ENCODE measurements at regions not wholly inside any gene's neighbourhood (a gene's known extent, or its start where the extent isn't known, plus 50 kb on each side); places are given as distances from the start of the nearest gene placed in this dataset.
"Not testable (repeated sequence)": the region's sequence is repeated elsewhere in the genome, so short reads cannot be mapped to it uniquely, and the experiment has no call there.

DNA sequence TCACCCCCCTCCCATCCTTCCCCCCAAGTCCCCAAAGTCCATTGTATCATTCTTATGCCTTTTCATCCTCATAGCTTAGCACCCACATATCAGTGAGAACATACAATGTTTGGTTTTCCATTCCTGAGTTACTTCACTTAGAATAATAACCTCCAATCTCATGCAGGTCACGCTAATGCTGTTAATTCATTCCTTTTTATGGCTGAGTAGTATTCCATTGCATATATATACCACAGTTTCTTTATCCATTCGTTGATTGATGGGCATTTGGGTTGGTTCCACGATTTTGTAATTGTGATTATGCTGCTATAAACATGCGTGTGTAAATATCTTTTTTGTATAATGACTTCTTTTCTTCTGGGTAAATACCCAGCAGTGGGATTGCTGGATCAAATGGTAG is 621.9 kb upstream of the NRP1 start:
- DNase-seq (ENCODE audit: low read depth in 2 of 2) = not testable (repeated sequence)

DNA sequence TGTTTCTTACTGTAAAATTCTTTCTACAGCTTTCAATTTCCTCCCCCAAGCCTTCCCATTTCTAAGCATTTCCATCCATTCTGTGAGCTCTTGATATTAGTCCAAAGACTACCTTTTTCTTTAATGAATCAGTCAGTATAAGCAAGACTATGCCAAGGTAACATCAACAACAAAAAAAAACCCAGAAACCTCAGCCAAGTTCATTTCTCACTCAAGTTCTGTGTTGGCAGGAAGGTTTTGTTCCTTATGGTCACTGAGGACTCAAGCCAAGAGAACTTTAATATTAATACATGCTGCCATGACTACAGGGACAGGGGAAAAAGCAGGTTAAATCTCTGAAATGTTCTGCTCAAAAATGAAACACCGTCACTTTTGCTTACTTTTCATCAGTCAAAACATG is 621.2 kb upstream of the NRP1 start:
- no peak for DNase-seq (ENCODE audit: low read depth in 2 of 2)

DNA sequence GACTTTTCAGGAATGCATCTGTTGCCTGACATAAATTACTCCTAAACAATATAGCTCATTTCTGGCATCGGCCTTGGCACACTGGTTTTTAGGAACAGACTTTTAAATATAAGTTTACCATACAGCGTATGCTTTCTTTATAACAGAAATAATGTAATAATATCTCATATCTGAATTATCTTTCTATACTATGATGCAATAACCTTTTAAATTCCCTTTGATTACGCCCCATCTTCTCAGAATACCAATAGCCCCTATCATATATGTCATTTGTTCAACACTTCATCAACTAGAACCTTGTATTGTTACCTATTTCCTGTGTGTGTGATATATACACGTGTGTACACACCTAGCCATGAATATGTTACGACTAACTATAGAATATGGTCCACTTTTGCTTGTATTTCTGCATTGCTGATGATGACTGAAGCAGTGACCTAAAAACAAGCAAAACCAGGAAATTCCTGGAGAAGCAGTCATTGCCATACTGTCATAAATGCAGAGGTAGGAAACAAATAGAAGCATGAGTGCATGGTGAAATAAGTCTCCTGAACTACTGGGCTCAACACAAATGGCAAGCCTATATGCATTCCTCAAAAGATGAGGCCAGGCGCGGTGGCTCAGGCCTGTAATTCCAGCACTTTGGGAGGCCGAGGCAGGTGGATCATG is 618.4 kb upstream of the NRP1 start:
- no peak for DNase-seq (ENCODE audit: low read depth in 2 of 2)

DNA sequence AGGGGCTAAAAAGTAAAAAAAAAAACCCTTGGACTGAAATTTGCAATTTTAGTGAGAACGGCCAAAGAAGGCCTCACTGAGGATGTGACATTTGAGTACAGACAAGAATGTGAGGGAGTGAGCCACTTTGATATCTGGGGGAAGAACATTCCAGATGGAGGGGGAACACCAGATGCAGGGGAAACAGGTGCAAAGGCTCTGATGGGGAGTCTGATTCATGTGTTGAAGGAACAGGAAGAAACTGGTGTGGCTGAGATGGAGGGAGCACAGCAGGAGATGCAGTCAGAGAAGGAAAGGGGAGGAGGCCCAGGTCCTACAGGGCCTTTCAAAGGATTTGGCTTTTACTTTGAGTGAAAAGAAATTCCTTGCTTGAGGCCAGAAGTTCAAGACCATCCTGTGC is 615.7 kb upstream of the NRP1 start:
- no peak for DNase-seq (ENCODE audit: low read depth in 2 of 2)

DNA sequence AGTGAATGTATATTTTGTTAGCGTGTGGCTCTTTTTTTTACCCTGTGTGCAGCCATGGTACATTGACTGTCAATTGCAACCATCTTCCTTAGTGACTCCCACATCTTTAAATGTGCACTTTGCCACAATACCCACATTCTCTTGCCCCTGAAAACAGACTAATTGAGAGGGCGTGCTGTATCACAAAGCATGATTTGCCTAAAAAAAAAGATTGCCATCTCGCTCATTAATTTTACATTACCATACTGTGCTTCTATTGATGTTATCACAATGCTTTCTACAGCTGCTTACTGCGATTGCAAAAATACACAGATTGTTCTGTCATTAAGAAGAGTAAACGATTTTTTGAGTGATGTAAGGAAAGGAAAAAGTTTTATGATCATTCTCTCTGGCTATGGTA is 613.1 kb upstream of the NRP1 start:
- no peak for DNase-seq (ENCODE audit: low read depth in 2 of 2)

DNA sequence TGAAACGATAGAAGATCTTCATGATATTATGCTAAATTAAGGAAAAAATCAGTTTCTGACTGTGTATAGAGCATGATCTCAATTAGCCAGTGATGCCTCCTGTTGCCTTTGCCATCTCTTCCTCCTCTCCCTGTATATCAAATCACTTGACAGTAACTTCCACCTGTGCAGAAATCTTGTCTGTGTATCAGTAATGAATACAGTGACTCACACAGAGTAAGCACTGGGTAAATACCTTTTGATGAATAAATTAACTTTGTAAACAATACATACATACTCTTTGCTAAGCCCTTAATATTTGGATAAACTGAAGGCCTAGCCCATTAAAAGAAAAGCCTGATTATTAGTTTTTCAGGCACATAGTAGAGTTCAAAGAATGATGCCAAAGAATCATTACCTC is 610.6 kb upstream of the NRP1 start:
- DNase-seq (ENCODE audit: low read depth in 2 of 2) = no peak

DNA sequence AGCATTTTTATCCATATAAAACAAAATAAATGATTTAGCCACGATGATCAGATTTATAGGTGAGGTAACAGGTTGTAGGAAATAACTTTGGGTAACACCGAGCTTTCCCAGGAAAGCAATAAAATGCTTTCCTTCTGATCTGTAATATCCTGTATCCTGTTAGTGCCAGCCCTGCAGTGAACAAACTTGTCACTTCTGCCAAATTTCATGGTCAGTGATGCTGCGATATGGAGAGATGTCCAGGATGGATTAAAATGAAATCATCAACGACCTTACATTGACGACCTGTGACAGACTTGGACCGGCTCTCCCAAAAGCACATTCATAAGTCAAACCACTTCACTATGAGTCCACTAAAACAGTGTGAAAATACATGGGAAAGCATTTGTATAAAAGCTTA is 608.0 kb upstream of the NRP1 start:
- DNase-seq (ENCODE audit: low read depth in 2 of 2) = no peak

DNA sequence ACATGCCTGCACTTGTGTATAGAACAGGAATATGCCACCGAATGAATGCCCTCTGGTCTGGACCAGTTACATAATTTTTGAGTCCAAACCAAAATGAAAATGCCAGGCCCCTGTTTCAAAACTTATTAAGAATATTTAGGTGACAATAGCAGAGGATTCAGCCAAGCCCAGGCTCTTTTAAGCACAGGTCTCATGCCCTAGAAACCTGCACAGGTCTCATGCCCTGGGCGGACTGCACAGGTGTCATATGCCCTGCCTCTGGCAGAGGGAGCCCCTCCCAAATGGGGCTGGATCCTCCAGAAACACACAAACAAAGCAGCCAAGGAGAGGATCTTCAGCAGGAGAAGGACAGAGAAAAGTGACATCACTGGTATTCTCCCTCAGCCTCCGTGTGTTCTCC is 605.4 kb upstream of the NRP1 start:
- no peak for DNase-seq (ENCODE audit: low read depth in 2 of 2)

DNA sequence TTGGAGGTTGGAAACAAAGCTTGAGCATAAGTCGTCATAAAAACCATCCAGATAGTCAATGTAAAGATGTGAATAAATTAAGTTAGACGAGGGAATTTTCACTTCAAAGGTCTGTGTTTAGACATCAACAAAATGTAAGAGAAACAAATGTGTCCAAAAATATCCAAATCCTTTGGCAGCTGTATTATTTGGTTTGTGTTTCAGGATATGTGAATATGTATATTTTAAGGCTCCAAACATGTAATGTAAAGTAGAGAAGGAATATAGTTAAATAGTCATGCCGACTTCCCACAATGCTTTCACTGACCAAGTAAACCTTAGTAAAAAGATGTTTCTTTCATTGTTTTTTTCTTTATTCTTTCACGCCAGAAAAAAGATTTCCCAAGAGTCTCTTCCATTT is 604.9 kb upstream of the NRP1 start:
- DNase-seq (ENCODE audit: low read depth in 2 of 2) = no peak

DNA sequence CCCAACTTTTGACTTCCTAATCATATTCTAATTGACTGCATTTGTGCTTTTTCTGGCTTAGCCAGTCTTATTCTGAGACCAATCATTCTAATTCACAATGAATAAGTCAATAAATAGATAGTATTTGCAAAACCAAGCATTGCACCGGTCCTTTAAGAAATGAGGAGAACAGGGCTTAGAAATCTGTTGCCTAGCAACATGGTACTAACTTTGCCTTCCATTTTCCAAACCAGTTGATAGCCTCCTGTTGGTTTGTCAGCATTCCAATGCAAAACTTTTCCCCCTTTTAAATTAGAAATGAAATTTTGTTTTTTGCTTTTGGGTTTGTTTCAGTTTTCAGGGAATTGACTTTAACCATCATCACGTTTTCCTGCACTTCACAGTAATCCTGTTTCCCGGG is 603.5 kb upstream of the NRP1 start:
- DNase-seq (ENCODE audit: low read depth in 2 of 2) = no peak

DNA sequence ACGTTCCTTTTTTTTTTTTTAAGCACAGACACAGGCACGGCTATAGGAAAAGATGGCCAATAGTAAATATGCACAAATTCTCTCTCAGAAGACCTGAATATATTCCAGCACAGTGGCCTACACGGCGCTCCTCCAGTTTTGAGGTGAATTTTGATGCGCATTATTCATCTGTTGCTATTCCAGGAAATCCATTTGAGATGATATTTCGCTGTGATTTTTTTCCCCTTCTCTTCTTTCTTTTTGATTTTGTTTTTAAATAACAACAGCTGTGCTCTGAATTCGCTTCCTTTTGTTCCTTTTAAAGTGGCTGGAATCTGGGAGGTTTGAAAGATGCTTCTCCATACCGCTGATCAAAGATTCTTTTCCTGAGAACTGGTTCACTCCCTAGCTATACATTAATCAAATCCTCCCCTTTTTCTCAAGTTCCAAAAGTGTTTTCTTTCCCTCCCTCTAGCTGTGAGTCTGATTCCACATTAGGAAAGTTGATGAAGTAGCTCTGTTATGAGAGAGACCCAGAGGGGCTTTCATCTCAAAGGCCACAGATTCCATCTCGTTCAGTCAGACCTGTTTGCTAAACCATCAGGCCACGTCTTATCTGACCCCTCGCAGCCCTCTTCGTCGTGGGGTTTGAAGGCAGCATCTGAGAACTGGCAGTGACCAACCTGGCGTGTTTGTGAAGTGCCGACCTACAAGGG is 602.7 kb upstream of the NRP1 start:
- no peak for DNase-seq (ENCODE audit: low read depth in 2 of 2)

DNA sequence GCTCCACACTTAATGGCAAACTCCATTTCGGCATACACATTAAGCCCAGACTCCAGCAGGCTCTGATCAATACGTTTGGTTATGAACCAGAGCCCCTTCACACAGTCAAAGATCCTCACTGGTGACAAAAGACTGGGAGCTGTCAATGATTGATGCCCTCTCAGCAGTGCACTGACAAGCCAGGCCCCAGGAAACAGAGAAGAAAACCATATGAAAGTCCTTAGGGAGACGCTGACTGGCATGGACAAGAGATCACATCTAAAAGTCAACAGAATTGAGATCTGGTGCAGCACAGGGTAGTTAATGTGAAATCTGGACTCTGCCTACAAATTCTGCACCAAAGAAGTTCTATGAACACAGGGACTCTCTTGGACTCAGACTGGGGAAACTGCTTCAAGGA is 600.9 kb upstream of the NRP1 start:
- DNase-seq (ENCODE audit: low read depth in 2 of 2) = no peak

DNA sequence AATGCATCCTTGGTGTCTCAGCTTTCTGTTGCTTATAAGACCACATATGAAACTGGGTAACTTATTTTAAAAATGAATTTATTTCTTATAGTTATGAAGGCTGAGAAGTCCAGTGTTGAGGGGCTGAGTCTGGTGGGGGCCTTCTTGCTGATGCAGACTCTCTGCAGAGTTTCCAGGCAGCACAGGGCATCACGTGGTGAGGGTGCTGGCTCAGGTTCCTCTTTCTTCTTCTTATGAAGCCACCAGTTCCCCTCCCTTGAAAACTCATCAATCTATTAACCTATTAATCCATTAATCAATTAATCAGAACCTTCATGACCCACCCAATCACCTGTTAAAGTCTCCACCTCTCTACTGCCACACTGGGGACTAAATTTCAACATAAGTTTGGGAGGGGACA is 595.6 kb upstream of the NRP1 start:
- no peak for DNase-seq (ENCODE audit: low read depth in 2 of 2)

DNA sequence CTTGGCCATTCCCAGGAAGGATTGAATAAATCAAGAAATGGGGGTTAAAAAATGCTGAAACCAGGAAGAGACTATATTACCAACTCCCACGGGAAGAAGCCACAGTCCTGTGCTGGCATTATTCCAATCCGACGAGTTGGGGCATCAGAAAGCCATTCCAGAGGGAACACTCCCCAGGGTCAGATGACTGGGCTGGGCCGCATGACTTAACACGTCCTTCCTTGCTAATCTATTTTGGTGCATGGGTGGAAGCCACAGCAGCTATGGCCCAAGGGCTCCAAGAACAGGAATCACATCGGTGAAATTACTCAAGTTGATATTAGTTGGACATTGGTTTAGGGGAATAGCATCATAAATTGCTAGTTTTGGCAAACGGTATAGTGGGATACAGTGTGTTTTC is 592.9 kb upstream of the NRP1 start:
- DNase-seq (ENCODE audit: low read depth in 2 of 2) = no peak

DNA sequence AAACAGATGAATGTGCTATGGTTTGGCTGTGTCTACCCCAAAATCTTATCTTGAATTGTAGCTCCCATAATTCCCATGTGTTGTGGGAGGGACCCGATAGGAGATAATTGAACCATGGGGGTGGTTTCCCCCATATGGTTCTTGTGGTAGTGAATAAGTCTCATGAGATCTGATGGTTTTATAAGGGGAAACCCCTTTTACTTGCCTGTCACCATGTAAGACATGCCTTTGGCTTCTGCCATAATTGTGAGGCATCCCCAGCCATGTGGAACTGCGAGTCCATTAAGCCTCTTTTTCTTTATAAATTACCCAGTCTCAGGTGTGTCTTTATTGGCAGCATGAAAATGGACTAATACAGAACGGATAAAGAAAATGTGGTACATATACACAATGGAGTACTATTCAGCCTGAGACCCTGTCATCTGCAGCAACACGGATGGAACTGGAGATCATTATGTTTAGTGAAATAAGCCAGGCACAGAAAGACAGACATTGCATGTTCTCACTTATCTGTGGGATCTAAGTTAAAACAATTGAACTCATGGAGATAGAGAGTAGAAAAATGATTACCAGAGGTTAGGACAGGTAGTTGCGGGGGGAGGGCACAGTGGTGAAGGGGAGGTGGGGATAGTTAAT is 587.6 kb upstream of the NRP1 start:
- DNase-seq (ENCODE audit: low read depth in 2 of 2) = no peak

DNA sequence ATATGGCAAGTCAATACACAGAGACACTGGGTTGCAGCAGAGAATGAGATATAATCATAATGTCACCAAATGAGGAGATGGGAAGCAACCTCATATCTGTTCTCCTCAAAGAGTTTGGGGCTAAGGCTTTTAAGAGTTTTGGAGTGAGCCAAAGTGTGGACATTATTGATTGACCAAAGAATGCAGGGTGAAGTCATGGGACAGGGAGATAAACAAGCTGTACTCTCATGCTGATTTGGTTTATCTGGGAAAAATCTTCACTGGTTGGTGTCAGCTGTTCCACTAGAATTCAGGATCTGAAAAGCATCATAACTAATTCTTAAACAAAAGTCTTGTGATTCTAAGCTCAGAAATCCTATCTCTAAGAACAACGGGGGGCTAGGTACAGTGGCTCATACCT is 585.9 kb upstream of the NRP1 start:
- DNase-seq (ENCODE audit: low read depth in 2 of 2) = no peak

DNA sequence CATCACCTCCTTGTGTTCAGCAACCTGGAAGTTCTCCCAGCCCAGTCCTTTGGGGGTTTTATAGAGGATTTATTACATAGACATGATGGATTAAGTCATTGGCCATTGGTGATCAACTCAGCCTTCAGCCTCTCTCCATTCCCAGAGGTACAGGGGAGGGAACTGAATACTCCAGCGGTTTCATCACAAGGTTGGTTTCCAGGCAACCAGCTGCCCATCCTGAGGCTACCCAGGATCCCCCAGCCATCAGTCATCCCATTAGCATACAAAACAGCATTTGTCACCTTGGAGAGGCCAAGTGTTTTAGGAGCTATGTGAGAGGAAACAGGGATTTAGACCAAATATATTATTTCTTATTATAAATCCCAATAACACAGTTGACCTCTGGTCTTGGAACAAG is 584.8 kb upstream of the NRP1 start:
- no peak for DNase-seq (ENCODE audit: low read depth in 2 of 2)

DNA sequence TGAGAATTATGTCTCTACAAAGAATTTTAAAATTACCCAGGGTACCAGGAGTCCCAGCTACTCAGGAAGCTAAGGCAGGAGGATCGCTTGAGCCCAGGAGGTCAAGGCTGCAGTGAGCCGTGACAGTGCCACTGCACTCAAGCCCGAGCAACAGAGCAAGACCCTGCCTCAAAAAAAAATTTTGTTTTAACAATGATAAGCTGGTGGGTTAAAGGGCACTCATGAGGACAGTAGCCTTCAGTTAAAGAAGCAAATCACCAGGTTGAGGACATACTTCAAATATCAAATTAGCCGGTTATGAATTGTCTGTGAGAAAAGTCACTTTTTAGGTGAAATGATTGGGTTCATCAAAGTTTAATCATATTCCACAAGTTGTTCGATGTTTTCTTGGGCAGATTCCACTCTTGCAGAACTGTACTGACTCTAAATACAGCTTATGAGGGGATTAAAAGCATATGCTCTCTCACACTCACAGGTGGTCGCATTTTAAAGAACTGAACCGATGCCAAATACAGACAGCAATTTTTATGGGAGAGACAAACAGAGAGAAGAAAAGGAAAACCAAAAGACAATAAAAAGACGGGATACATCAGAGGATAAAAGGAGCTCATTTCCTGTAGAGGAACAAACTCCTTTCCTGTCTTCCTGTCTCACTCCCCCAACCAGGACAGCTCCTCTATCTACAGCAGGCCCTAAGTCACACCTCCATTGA is 582.8 kb upstream of the NRP1 start:
- no peak for DNase-seq (ENCODE audit: low read depth in 2 of 2)

DNA sequence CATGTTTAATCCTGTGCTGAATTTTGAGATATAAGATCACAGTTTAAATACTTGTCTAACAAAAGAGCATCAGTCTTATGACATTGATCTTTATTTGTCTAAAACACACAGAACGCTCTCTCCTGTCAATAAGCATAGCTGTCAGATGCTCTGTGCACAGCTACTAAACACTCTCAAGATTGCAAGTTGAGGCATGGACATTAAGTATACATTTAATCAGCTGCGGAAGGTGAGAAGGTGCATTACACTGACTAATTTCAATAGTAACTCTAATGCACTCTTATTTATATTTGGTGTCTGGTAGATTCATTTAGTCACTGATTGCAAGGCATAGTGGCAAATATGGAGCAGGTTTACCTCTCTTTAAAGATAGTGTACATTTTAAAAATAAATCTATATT is 580.3 kb upstream of the NRP1 start:
- DNase-seq (ENCODE audit: low read depth in 2 of 2) = no peak

DNA sequence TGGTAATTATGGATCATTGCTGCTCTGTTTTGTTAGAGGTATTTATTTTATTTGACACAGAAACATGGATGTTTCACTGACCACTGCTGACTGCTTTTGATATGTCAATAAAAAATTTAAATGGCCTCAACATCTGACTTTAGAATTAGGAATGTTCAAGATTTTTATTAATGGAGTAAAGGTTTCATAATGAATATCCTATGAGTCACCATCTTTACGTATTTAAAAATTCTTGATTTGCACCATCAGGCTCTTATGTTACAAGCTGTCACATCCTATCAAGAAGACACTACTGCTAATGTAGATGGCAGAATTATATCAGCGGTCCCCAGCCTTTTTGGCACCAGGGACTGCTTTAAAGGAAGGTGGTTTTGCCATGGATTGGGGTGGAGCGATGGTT is 578.7 kb upstream of the NRP1 start:
- DNase-seq (ENCODE audit: low read depth in 2 of 2) = no peak

DNA sequence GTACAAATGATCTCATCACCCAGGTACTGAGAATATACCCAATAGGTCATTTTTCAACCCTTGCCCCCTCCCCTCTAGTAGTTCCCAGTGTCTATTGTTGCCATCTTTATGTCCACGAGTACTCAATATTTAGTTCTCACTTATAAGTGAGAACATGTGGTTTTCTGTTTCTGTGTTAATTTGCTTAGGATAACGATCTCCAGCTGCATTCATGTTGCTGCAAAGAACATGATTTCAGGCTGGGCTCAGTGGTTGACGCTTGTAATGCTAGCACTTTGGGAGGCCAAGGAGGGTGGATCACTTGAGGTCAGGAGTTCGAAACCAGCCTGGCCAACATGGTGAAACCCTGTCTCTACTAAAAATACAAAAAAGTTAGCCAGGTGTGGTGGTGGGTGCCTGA is 575.0 kb upstream of the NRP1 start:
- not testable (repeated sequence) for DNase-seq (ENCODE audit: low read depth in 2 of 2)

DNA sequence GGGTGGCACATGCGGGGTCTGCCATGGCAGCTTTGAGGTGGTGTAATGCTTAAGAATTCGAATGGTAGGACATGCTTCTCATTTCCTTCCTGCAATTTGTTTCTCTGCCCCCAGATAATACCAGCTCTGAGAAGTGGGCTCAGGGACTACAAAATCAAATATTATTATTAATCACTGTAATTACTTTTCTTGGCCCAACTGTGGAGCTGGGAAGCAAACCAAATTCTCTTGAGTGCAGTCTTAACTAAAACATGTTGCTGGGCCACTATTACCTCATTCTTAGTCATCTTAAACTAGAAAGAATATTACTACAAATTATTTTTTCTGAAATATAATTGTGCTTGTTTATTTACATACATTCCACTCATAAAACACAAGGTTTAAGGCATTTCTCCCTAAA is 566.7 kb upstream of the NRP1 start:
- DNase-seq (ENCODE audit: low read depth in 2 of 2) = peak; percentile 50

DNA sequence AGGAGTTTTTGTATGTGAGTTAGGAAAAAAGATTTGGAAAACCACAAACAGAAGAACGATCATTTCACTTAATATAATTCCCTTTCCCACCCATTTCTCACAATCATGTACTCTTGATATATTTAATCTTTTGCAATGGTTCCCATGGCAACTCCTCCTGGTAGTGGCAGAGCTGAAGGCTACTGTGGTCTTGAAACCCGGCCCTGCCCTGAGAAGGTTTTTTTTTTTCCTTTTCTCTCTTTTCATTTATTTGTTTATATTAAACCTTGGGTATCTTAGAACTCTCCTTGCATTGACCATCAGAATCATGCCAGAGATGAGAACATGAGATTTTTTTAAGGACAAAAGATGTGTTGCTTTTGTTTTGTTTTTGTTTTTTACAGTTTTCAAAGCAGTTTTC is 566.1 kb upstream of the NRP1 start:
- no peak for DNase-seq (ENCODE audit: low read depth in 2 of 2)

Measured in fibroblast of skin of left biceps (primary cell).